OCI-LY3 (cell line): ENCODE measurements at regions not wholly inside any gene's neighbourhood (a gene's known extent, or its start where the extent isn't known, plus 50 kb on each side); places are given as distances from the start of the nearest gene placed in this dataset.

Source experiments
- H2AFZ ChIP-seq: fragments of 200-600, 300-600 bp; shearing (Covaris generic); 2 replicates; pipeline ENCODE4 v1.6.0; 2014; ENCODE audit warnings: antibody characterized with exemption, low read depth, low read length
- H3K27ac ChIP-seq: fragments of 200-600, 300-600 bp; sonication (generic); 2 replicates; pipeline ENCODE4 v1.5.1; 2014; ENCODE audit warnings: mild to moderate bottlenecking, low read length, moderate library complexity, mixed read lengths
- H3K27me3 ChIP-seq: fragments of 200-600, 300-600 bp; sonication (generic); 2 replicates; pipeline ENCODE4 v1.6.1; 2014; ENCODE audit warnings: low read depth, low read length, mixed read lengths
- H3K36me3 ChIP-seq: fragments of 200-600, 300-600 bp; sonication (generic); replicated peaks from 2 replicates; pipeline ENCODE3; 2014; ENCODE audit warnings: low read depth, low read length, mixed read lengths
- H3K4me1 ChIP-seq: fragments of 300-600, 200-600 bp; sonication (generic); 2 replicates; pipeline ENCODE4 v1.6.1; 2014; ENCODE audit warnings: low read length, mixed read lengths
- H3K4me2 ChIP-seq: fragments of 200-600, 300-600 bp; sonication (generic); 2 replicates; pipeline ENCODE4 v1.6.1; 2014; ENCODE audit warnings: low read length, mixed read lengths
- H3K4me3 ChIP-seq: fragments of 300-600, 200-600 bp; sonication (generic); 2 replicates; pipeline ENCODE4 v1.5.1; 2014; ENCODE audit warnings: antibody characterized with exemption, mild to moderate bottlenecking, low read length, moderate library complexity
- H3K79me2 ChIP-seq: fragments of 300-600, 200-600 bp; shearing (Covaris generic); 2 replicates; pipeline ENCODE4 v1.6.1; 2014; ENCODE audit warnings: mild to moderate bottlenecking, low read length, mixed read lengths
- H3K9ac ChIP-seq: fragments of 300-600, 200-600 bp; shearing (Covaris generic); 2 replicates; pipeline ENCODE4 v1.6.0; 2014; ENCODE audit warnings: mild to moderate bottlenecking, low read length, moderate library complexity
- H3K9me3 ChIP-seq: fragments of 200-600, 300-600 bp; shearing (Covaris generic); 2 replicates; pipeline ENCODE4 v1.6.1; 2014; ENCODE audit warnings: low read length, mixed read lengths; ENCODE audit not compliant: insufficient read depth
- H4K20me1 ChIP-seq: fragments of 200-600, 300-600 bp; sonication (generic); 2 replicates; pipeline ENCODE4 v1.6.1; 2016; ENCODE audit warnings: low read length, mixed read lengths; ENCODE audit not compliant: insufficient read depth
- EZH2phosphoT487 ChIP-seq: fragments of 200-600 bp; shearing (Covaris generic); IDR thresholded peaks from 2 replicates; pipeline ENCODE4 v1.6.1; 2018; ENCODE audit warnings: antibody characterized with exemption, mixed run types, low read depth
- TF ChIP-seq, protein P1 (sequence below): fragments of 200-600, 300-600 bp; sonication (generic); IDR thresholded peaks from 2 replicates; pipeline ENCODE4 v1.5.1; 2014; ENCODE audit warnings: antibody characterized with exemption, low read length, low read depth

- no peak for TF ChIP-seq EZH2phosphoT487
- TF ChIP-seq, protein P1, sequence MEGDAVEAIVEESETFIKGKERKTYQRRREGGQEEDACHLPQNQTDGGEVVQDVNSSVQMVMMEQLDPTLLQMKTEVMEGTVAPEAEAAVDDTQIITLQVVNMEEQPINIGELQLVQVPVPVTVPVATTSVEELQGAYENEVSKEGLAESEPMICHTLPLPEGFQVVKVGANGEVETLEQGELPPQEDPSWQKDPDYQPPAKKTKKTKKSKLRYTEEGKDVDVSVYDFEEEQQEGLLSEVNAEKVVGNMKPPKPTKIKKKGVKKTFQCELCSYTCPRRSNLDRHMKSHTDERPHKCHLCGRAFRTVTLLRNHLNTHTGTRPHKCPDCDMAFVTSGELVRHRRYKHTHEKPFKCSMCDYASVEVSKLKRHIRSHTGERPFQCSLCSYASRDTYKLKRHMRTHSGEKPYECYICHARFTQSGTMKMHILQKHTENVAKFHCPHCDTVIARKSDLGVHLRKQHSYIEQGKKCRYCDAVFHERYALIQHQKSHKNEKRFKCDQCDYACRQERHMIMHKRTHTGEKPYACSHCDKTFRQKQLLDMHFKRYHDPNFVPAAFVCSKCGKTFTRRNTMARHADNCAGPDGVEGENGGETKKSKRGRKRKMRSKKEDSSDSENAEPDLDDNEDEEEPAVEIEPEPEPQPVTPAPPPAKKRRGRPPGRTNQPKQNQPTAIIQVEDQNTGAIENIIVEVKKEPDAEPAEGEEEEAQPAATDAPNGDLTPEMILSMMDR, result no peak
- H3K4me2 ChIP-seq, result no peak overlapping the region
- no peaks in the 10 kb centered on the region for H3K9me3 ChIP-seq
- no peaks in the 10 kb centered on the region for H4K20me1 ChIP-seq
- H3K4me1 ChIP-seq, result no peaks in the 10 kb centered on the region
- no peak overlapping the region for H3K27ac ChIP-seq
- no peak overlapping the region for H2AFZ ChIP-seq
- H3K36me3 ChIP-seq, result no peaks in the 10 kb centered on the region
- H3K4me3 ChIP-seq, result no peak overlapping the region
- no peaks in the 10 kb centered on the region for H3K27me3 ChIP-seq
- H3K79me2 ChIP-seq, result no peaks in the 10 kb centered on the region
- no peak overlapping the region for H3K9ac ChIP-seq
These were observed 429.0 kb downstream of the ZNF608 start for GRCh38 chr5:124317451-124317850.

DNA sequence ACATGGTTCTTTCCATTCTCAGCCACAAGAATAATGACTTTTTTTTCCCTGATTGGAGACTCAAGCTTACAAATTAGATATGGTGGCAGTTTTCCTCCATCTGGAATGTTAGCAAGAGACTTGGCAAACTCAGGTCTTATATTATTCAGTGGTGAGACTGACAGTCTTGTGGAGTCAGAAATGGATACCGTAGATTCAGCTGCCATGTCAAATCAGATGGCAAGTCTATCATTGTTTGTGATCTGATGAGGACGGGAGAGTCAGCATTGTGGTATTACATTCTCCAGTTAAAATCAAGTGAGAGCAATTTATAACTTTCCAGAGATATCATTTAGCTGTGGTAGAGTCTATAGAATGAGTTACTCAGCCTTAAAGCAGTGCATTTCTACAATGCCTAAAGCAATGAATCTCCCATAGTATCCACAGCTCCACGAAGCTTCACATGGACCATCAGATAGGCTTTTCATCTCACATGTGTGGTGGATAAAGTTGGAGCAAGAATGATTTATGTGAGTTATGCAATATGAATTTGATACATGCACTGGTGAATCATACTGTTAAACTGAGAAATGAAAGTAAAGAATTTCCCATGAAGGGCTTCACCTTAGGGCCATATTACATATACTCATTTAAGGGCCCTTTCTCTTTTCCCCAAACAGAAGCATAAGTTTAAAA is 430.6 kb downstream of the ZNF608 start:
- Histone ChIP-seq H3K4me3 (no peak overlapping the region), H3K79me2 (no peaks in the 10 kb centered on the region), H3K4me2 (no peak overlapping the region), H3K4me1 (no peaks in the 10 kb centered on the region), H3K9me3 (no peaks in the 10 kb centered on the region), H3K9ac (no peak overlapping the region), H3K36me3 (no peaks in the 10 kb centered on the region), H2AFZ (no peak overlapping the region), H3K27me3 (no peaks in the 10 kb centered on the region), H3K27ac (no peak overlapping the region), H4K20me1 (no peaks in the 10 kb centered on the region)
- no peak for TF ChIP-seq EZH2phosphoT487
- TF ChIP-seq, protein P1, result no peak

DNA sequence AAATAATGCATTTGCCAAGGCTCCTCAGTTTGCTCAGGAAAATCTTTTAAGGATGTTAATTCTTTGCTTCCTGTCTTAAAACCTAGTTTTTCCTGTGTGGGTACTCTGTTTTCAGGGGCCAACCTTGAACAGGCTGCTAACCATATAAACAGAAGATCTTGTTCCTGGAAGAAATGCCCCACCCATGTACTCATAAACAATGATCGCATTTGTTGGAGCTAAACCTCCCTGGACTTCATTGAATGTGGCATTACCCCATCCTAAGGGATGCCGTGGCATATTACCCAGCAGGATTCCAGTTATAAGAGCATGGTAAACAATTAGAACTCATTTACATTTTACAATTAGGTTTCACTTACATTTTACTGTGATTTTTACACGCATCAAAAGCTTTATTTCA is 436.0 kb downstream of the ZNF608 start:
- no peak overlapping the region for H3K27ac ChIP-seq
- no peaks in the 10 kb centered on the region for H3K27me3 ChIP-seq
- H3K79me2 ChIP-seq, result no peaks in the 10 kb centered on the region
- H2AFZ ChIP-seq, result no peak overlapping the region
- H4K20me1 ChIP-seq, result no peaks in the 10 kb centered on the region
- H3K4me1 ChIP-seq, result no peaks in the 10 kb centered on the region
- TF ChIP-seq, protein P1, result no peak
- TF ChIP-seq EZH2phosphoT487, result no peak
- no peaks in the 10 kb centered on the region for H3K9me3 ChIP-seq
- H3K4me3 ChIP-seq, result no peak overlapping the region
- H3K9ac ChIP-seq, result no peak overlapping the region
- no peak overlapping the region for H3K4me2 ChIP-seq
- H3K36me3 ChIP-seq, result no peaks in the 10 kb centered on the region

GRCh38 chr5:124309241-124309980 is 437.0 kb downstream of the ZNF608 start:
- no peak overlapping the region for H3K9ac ChIP-seq
- no peak overlapping the region for H3K27ac ChIP-seq
- no peaks in the 10 kb centered on the region for H3K9me3 ChIP-seq
- TF ChIP-seq EZH2phosphoT487, result no peak
- TF ChIP-seq, protein P1, result no peak
- H3K36me3 ChIP-seq, result no peaks in the 10 kb centered on the region
- H4K20me1 ChIP-seq, result no peaks in the 10 kb centered on the region
- no peak overlapping the region for H3K4me2 ChIP-seq
- H3K4me1 ChIP-seq, result no peaks in the 10 kb centered on the region
- no peak overlapping the region for H2AFZ ChIP-seq
- no peaks in the 10 kb centered on the region for H3K27me3 ChIP-seq
- no peak overlapping the region for H3K4me3 ChIP-seq
- H3K79me2 ChIP-seq, result no peaks in the 10 kb centered on the region
